Neural progenitor cell (in vitro differentiated cells): ENCODE measurements at regions not wholly inside any gene's neighbourhood (a gene's known extent, or its start where the extent isn't known, plus 50 kb on each side); places are given as distances from the start of the nearest gene placed in this dataset.

Experiments used
- CTCF ChIP-seq: fragments of 200-600 bp; sonication (generic); IDR thresholded peaks from 2 replicates; pipeline ENCODE4 v1.5.1; 2017; ENCODE audit warnings: antibody characterized with exemption, mild to moderate bottlenecking
- EZH2 ChIP-seq: fragments of 200-600 bp; sonication (generic); IDR thresholded peaks from 2 replicates; pipeline ENCODE4 v1.6.1; 2017; ENCODE audit warnings: antibody characterized with exemption, mild to moderate bottlenecking, moderate library complexity
- EZH2phosphoT487 ChIP-seq: fragments of 200-600 bp; sonication (generic); IDR thresholded peaks from 2 replicates; pipeline ENCODE4 v1.6.1; 2017; ENCODE audit warnings: antibody characterized with exemption

GRCh38 chr20:40943591-40943990 is 85.0 kb upstream of the TOP1 start:
- no peak for TF ChIP-seq EZH2phosphoT487
- TF ChIP-seq CTCF: no peak
- no peak for TF ChIP-seq EZH2
